ENCODE measurements at regions not wholly inside any gene's neighbourhood (a gene's known extent, or its start where the extent isn't known, plus 50 kb on each side); places are given as distances from the start of the nearest gene placed in this dataset.

- H2AFZ ChIP-seq (ENCODE audit: insufficient read depth, low read depth, low read length, poor library complexity, severe bottlenecking): no peak overlapping the region
- Mint-ChIP-seq H3K27me3 (ENCODE audit: low read depth in 3 of 3) (peaks cover 0 to 3% (median 0%) of the 10 kb centered on the region in 3 donors), H3K4me3 (no peak overlapping the region), H3K27ac (no peak overlapping the region), H3K9me3 (peaks cover 11 to 31% (median 21%) of the 10 kb centered on the region in 7 donors), H3K36me3 (no peaks in the 10 kb centered on the region), H3K4me1 (no peaks in the 10 kb centered on the region)
- no peak overlapping the region for H3K4me3 ChIP-seq (replicated peaks in 1 of 3; ENCODE audit: low read depth in 2 of 3, low read length in 3 of 3)
- no peaks in the 10 kb centered on the region for H3K27me3 ChIP-seq (ENCODE audit: control insufficient read depth in 2 of 2, insufficient read depth in 2 of 2, low read length in 2 of 2)
- no peak overlapping the region for H3K9ac ChIP-seq (ENCODE audit: insufficient read depth, low read length, poor library complexity, severe bottlenecking)
- no peak for TF ChIP-seq CTCF (IDR thresholded peaks at IDR 0.05)
- DNase-seq: no peak
- no peaks in the 10 kb centered on the region for H3K36me3 ChIP-seq (replicated peaks in 1 of 2; ENCODE audit: control insufficient read depth in 1 of 2, insufficient read depth in 2 of 2, low read length in 2 of 2)
- H3K79me2 ChIP-seq (ENCODE audit: insufficient read depth, low read length): no peaks in the 10 kb centered on the region
- peaks cover 4 to 7% of the 10 kb centered on the region in 2 donors for H3K9me3 ChIP-seq (replicated peaks in 1 of 2; ENCODE audit: control insufficient read depth in 1 of 2, insufficient read depth in 1 of 2, low read length in 2 of 2)
- no peak overlapping the region for H3K4me2 ChIP-seq (replicated peaks; ENCODE audit: extremely low read depth, low read length, poor library complexity, severe bottlenecking)
- H4K20me1 ChIP-seq (ENCODE audit: insufficient read depth, low read length): no peaks in the 10 kb centered on the region
- no peak overlapping the region for H3K27ac ChIP-seq (ENCODE audit: low read depth in 1 of 2, low read length in 2 of 2)
- no peaks in the 10 kb centered on the region for H3K4me1 ChIP-seq (ENCODE audit: control insufficient read depth in 1 of 2, insufficient read depth in 2 of 2, low read length in 2 of 2)
- intact Hi-C loops (cut with micrococcal nuclease): no loop called here
- no CpG with 5 or more reads among the region's 2 CpGs for WGBS (ENCODE audit: insufficient coverage)
These were observed 337.3 kb downstream of the SPATA31D1 start for GRCh38 chr9:82325907-82326306.

- H3K9ac ChIP-seq (ENCODE audit: insufficient read depth, low read length, poor library complexity, severe bottlenecking): no peak overlapping the region
- H3K27me3 ChIP-seq (ENCODE audit: control insufficient read depth in 2 of 2, insufficient read depth in 2 of 2, low read length in 2 of 2): no peaks in the 10 kb centered on the region
- H3K27ac Mint-ChIP-seq: no peak overlapping the region
- WGBS (ENCODE audit: insufficient coverage): no CpG with 5 or more reads among the region's 2 CpGs
- no peaks in the 10 kb centered on the region for H3K4me1 ChIP-seq (ENCODE audit: control insufficient read depth in 1 of 2, insufficient read depth in 2 of 2, low read length in 2 of 2)
- no peak overlapping the region for H3K4me3 Mint-ChIP-seq
- no peak overlapping the region for H3K27ac ChIP-seq (ENCODE audit: low read depth in 1 of 2, low read length in 2 of 2)
- peaks cover 8 to 30% (median 18%) of the 10 kb centered on the region in 7 donors for H3K9me3 Mint-ChIP-seq
- H3K4me3 ChIP-seq (replicated peaks in 1 of 3; ENCODE audit: low read depth in 2 of 3, low read length in 3 of 3): no peak overlapping the region
- H2AFZ ChIP-seq (ENCODE audit: insufficient read depth, low read depth, low read length, poor library complexity, severe bottlenecking): no peak overlapping the region
- no peaks in the 10 kb centered on the region for H4K20me1 ChIP-seq (ENCODE audit: insufficient read depth, low read length)
- peaks cover 4 to 7% of the 10 kb centered on the region in 2 donors for H3K9me3 ChIP-seq (replicated peaks in 1 of 2; ENCODE audit: control insufficient read depth in 1 of 2, insufficient read depth in 1 of 2, low read length in 2 of 2)
- intact Hi-C loops (cut with micrococcal nuclease): no loop called here
- no peaks in the 10 kb centered on the region for H3K36me3 Mint-ChIP-seq
- H3K4me2 ChIP-seq (replicated peaks; ENCODE audit: extremely low read depth, low read length, poor library complexity, severe bottlenecking): no peak overlapping the region
- no peak for TF ChIP-seq CTCF (IDR thresholded peaks at IDR 0.05)
- no peaks in the 10 kb centered on the region for H3K4me1 Mint-ChIP-seq
- no peak for DNase-seq
- H3K79me2 ChIP-seq (ENCODE audit: insufficient read depth, low read length): no peaks in the 10 kb centered on the region
- H3K36me3 ChIP-seq (replicated peaks in 1 of 2; ENCODE audit: control insufficient read depth in 1 of 2, insufficient read depth in 2 of 2, low read length in 2 of 2): no peaks in the 10 kb centered on the region
- peaks cover 0 to 3% (median 0%) of the 10 kb centered on the region in 3 donors for H3K27me3 Mint-ChIP-seq (ENCODE audit: low read depth in 3 of 3)
These were observed 339.1 kb downstream of the SPATA31D1 start for GRCh38 chr9:82327641-82328040.

Data from CD14-positive monocyte (primary cell).